Endodermal cell (in vitro differentiated cells): ENCODE measurements at regions not wholly inside any gene's neighbourhood (a gene's known extent, or its start where the extent isn't known, plus 50 kb on each side); places are given as distances from the start of the nearest gene placed in this dataset.

ENCODE experiments used
- DNase-seq: peaks from one replicate; pipeline ENCODE4 v3.0.0-alpha.2; 2017
- H3K27ac ChIP-seq: 2 replicates; pipeline ENCODE4 v1.5.1; 2013; ENCODE audit warnings: mild to moderate bottlenecking, low read depth, low read length, moderate library complexity
- H3K27me3 ChIP-seq: 2 replicates; pipeline ENCODE4 v1.6.1; 2013; ENCODE audit warnings: mild to moderate bottlenecking, low read length, moderate library complexity; ENCODE audit not compliant: insufficient read depth, control insufficient read depth, poor library complexity, severe bottlenecking
- H3K36me3 ChIP-seq: 2 replicates; pipeline ENCODE4 v1.7.0; 2013; ENCODE audit warnings: mild to moderate bottlenecking, low read length, moderate library complexity; ENCODE audit not compliant: control insufficient read depth, insufficient read depth
- H3K4me1 ChIP-seq: one replicate; pipeline ENCODE4 v1.7.0; 2013; ENCODE audit warnings: low read length; ENCODE audit not compliant: control insufficient read depth, insufficient read depth
- H3K4me3 ChIP-seq: 2 replicates; pipeline ENCODE4 v1.5.1; 2013; ENCODE audit warnings: mild to moderate bottlenecking, low read length, moderate library complexity
- H3K9ac ChIP-seq: 2 replicates; pipeline ENCODE4 v1.6.1; 2013; ENCODE audit warnings: mild to moderate bottlenecking, low read length, moderate library complexity; ENCODE audit not compliant: poor library complexity, severe bottlenecking; ENCODE audit errors: extremely low read depth
- H3K9me3 ChIP-seq: 2 replicates; pipeline ENCODE4 v1.6.1; 2013; ENCODE audit warnings: mild to moderate bottlenecking, low read length, moderate library complexity; ENCODE audit not compliant: control insufficient read depth
- H3K27ac Mint-ChIP-seq: 2 replicates; pipeline ENCODE4 v1.8.0; 2020; ENCODE audit warnings: mixed read lengths
- H3K27me3 Mint-ChIP-seq: 2 replicates; pipeline ENCODE4 v1.8.0; 2021; ENCODE audit warnings: mild to moderate bottlenecking, mixed read lengths; ENCODE audit not compliant: insufficient read depth
- H3K36me3 Mint-ChIP-seq: 2 replicates; pipeline ENCODE4 v1.8.0; 2020; ENCODE audit warnings: low read depth, mixed read lengths
- H3K4me1 Mint-ChIP-seq: 2 replicates; pipeline ENCODE4 v1.8.0; 2020; ENCODE audit warnings: mixed read lengths
- H3K4me3 Mint-ChIP-seq: 2 replicates; pipeline ENCODE4 v1.8.0; 2020; ENCODE audit warnings: mild to moderate bottlenecking, moderate library complexity, mixed read lengths
- H3K9me3 Mint-ChIP-seq: 2 replicates; pipeline ENCODE4 v1.8.0; 2020; ENCODE audit warnings: mild to moderate bottlenecking, mixed read lengths
- CTCF ChIP-seq: fragments of 200-600 bp; sonication (generic); conservative IDR thresholded peaks from 2 replicates; pipeline ENCODE4 v1.5.0; 2021; ENCODE audit warnings: antibody characterized with exemption, mild to moderate bottlenecking
- WGBS, 2 experiments: methylation state at CpG; one replicate each; pipeline versions ENCODE4 v1.1.5 to v1.1.7; 2013; ENCODE audit warnings: missing lambda C conversion rate in 2 of 2, mixed read lengths in 1 of 2; ENCODE audit not compliant: insufficient coverage in 1 of 2, insufficient read length in 1 of 2; 5-methylcytosine and 5-hydroxymethylcytosine counted together

- WGBS, 2 experiments, result 97% methylated on average over 1 of the region's 1 CpG; no CpG with 5 or more reads in 1 of the 2 experiments
- Mint-ChIP-seq H3K27me3 (peaks cover 9% of the 10 kb centered on the region), H3K4me3 (no peak overlapping the region), H3K9me3 (no peaks in the 10 kb centered on the region), H3K36me3 (no peaks in the 10 kb centered on the region), H3K27ac (no peak overlapping the region), H3K4me1 (peaks cover 15% of the 10 kb centered on the region)
- no peak overlapping the region for H3K4me3 ChIP-seq
- no peak for TF ChIP-seq CTCF
- no peaks in the 10 kb centered on the region for H3K27me3 ChIP-seq
- no peaks in the 10 kb centered on the region for H3K9me3 ChIP-seq
- no peaks in the 10 kb centered on the region for H3K36me3 ChIP-seq
- H3K27ac ChIP-seq, result no peak overlapping the region
- H3K9ac ChIP-seq, result no peak overlapping the region
- no peak for DNase-seq
- H3K4me1 ChIP-seq, result no peaks in the 10 kb centered on the region
These were observed 271.3 kb upstream of the LDB2 start for GRCh38 chr4:17169699-17170098.

GRCh38 chr4:17168571-17168970 lies 270.1 kb upstream of the LDB2 start:
- no peaks in the 10 kb centered on the region for H3K9me3 Mint-ChIP-seq
- H3K27ac ChIP-seq, result peak overlapping the region; percentile 95
- no peak overlapping the region for H3K27ac Mint-ChIP-seq

GRCh38 chr4:17166954-17167353 lies 268.5 kb upstream of the LDB2 start:
- Histone ChIP-seq H3K4me1 (no peaks in the 10 kb centered on the region), H3K27me3 (no peaks in the 10 kb centered on the region), H3K9ac (no peak overlapping the region), H3K9me3 (peaks cover 7% of the 10 kb centered on the region), H3K36me3 (no peaks in the 10 kb centered on the region), H3K4me3 (no peak overlapping the region), H3K27ac (no peak overlapping the region)
- Mint-ChIP-seq H3K4me1 (peaks cover 13% of the 10 kb centered on the region), H3K9me3 (peaks cover 7% of the 10 kb centered on the region), H3K36me3 (no peaks in the 10 kb centered on the region), H3K4me3 (no peak overlapping the region), H3K27ac (no peak overlapping the region), H3K27me3 (peaks cover 9% of the 10 kb centered on the region)
- TF ChIP-seq CTCF, result no peak
- 87 to 97% methylated on average over 3 to 4 of the region's 5 CpGs for WGBS, 2 experiments
- no peak for DNase-seq

More at GRCh38 chr4:17168571-17168970, 270.1 kb upstream of the LDB2 start:
- no peaks in the 10 kb centered on the region for H3K36me3 Mint-ChIP-seq
- no peaks in the 10 kb centered on the region for H3K36me3 ChIP-seq
- DNase-seq, result peak; percentile 61
- H3K27me3 Mint-ChIP-seq, result peaks cover 9% of the 10 kb centered on the region
- H3K9ac ChIP-seq, result no peak overlapping the region
- no peak overlapping the region for H3K4me3 Mint-ChIP-seq
- TF ChIP-seq CTCF, result no peak
- no peaks in the 10 kb centered on the region for H3K27me3 ChIP-seq
- H3K4me1 ChIP-seq, result no peaks in the 10 kb centered on the region
- no peak overlapping the region for H3K4me3 ChIP-seq
- 93% methylated on average over 1 of the region's 1 CpG; no CpG with 5 or more reads in 1 of the 2 experiments for WGBS, 2 experiments
- peaks cover 13% of the 10 kb centered on the region for H3K4me1 Mint-ChIP-seq
- no peaks in the 10 kb centered on the region for H3K9me3 ChIP-seq
